Testis (tissue), 2 donors: ENCODE measurements at regions not wholly inside any gene's neighbourhood (a gene's known extent, or its start where the extent isn't known, plus 50 kb on each side); places are given as distances from the start of the nearest gene placed in this dataset.
"Not testable (repeated sequence)": the region's sequence is repeated elsewhere in the genome, so short reads cannot be mapped to it uniquely, and the experiment has no call there.

Experiments
- DNase-seq: peaks from one replicate; pipeline ENCODE4 v3.0.0-alpha.2; 2019
- H3K27ac ChIP-seq, 2 donors: fragments of 200-600 bp; sonication (generic); one replicate each; pipeline ENCODE4 v1.5.1; 2019
- H3K27me3 ChIP-seq: fragments of 200-600 bp; sonication (generic); one replicate; pipeline ENCODE4 v1.5.1; 2019
- H3K36me3 ChIP-seq: fragments of 200-600 bp; sonication (generic); one replicate; pipeline ENCODE4 v1.5.1; 2017; ENCODE audit warnings: low read depth; ENCODE audit errors: missing control alignments
- H3K4me1 ChIP-seq: fragments of 200-600 bp; sonication (generic); one replicate; pipeline ENCODE4 v1.5.1; 2019
- H3K4me3 ChIP-seq, 2 donors: fragments of 200-600 bp; sonication (generic); one replicate each; pipeline ENCODE4 v1.5.1; 2017 to 2019
- H3K9me3 ChIP-seq: fragments of 200-600 bp; sonication (generic); one replicate; pipeline ENCODE4 v1.5.1; 2017
- CTCF ChIP-seq, 3 experiments: fragments of 450-650 bp in 2 of 3; fragments of 200-600 bp in 1 of 3; sonication (generic) in 1 of 3; IDR thresholded peaks; one replicate each; pipeline ENCODE4 v1.5.1; 2016 to 2019; ENCODE audit warnings: antibody characterized with exemption in 3 of 3, mild to moderate bottlenecking in 2 of 3, moderate library complexity in 1 of 3
- POLR2A ChIP-seq: fragments of 450-650 bp; IDR thresholded peaks from one replicate; pipeline ENCODE4 v1.6.1; 2017; ENCODE audit warnings: antibody characterized with exemption, mild to moderate bottlenecking, moderate library complexity
- WGBS, 2 donors: methylation state at CpG; one replicate each; pipeline ENCODE4 v1.1.5; 2018; 5-methylcytosine and 5-hydroxymethylcytosine counted together
- intact Hi-C: fragments of 100-400 bp; cut with DNase I; formaldehyde crosslinking; loops from one replicate; pipeline ENCODE4 v1.15.1; 2023; ENCODE audit warnings: low total_unique reads

GRCh38 chr11:23769214-23769613, 727.6 kb upstream of the LUZP2 start:
- H3K4me1 ChIP-seq, result no peaks in the 10 kb centered on the region
- H3K27ac ChIP-seq, result no peak overlapping the region
- intact Hi-C loops, result no loop called here
- no peak overlapping the region for H3K4me3 ChIP-seq
- TF ChIP-seq CTCF (IDR thresholded peaks at IDR 0.05), result no peak
- no peak for TF ChIP-seq POLR2A
- H3K27me3 ChIP-seq, result no peaks in the 10 kb centered on the region
- H3K36me3 ChIP-seq, result no peaks in the 10 kb centered on the region
- H3K9me3 ChIP-seq, result no peaks in the 10 kb centered on the region
- WGBS, 2 donors, result 86 to 92% methylated on average over 1 of the region's 1 CpG
- no peak for DNase-seq

- TF ChIP-seq POLR2A, result no peak
- no peak for TF ChIP-seq CTCF (IDR thresholded peaks at IDR 0.05)
- WGBS, 2 donors, result 27 to 55% methylated on average over 1 of the region's 1 CpG
- no peaks in the 10 kb centered on the region for H3K4me1 ChIP-seq
- H3K9me3 ChIP-seq, result no peaks in the 10 kb centered on the region
- no peaks in the 10 kb centered on the region for H3K27me3 ChIP-seq
- no peaks in the 10 kb centered on the region for H3K36me3 ChIP-seq
- no peak overlapping the region for H3K27ac ChIP-seq
- intact Hi-C loops, result no loop called here
- H3K4me3 ChIP-seq, result no peak overlapping the region
- no peak for DNase-seq
These were observed 724.8 kb upstream of the LUZP2 start for GRCh38 chr11:23772081-23772480.

- TF ChIP-seq CTCF (IDR thresholded peaks at IDR 0.05), result no peak
- no peak for TF ChIP-seq POLR2A
- Histone ChIP-seq H3K27me3 (no peaks in the 10 kb centered on the region), H3K27ac (no peak overlapping the region), H3K4me3 (no peak overlapping the region), H3K4me1 (no peaks in the 10 kb centered on the region), H3K9me3 (no peaks in the 10 kb centered on the region), H3K36me3 (no peaks in the 10 kb centered on the region)
- DNase-seq, result no peak
- WGBS, 2 donors, result 86 to 90% methylated on average over 1 of the region's 1 CpG
- intact Hi-C loops, result no loop called here
These were observed 717.9 kb upstream of the LUZP2 start for GRCh38 chr11:23778971-23779370.

GRCh38 chr11:23780231-23780630, 716.6 kb upstream of the LUZP2 start:
- Histone ChIP-seq H3K9me3 (no peaks in the 10 kb centered on the region), H3K27ac (no peak overlapping the region), H3K4me1 (no peaks in the 10 kb centered on the region), H3K27me3 (no peaks in the 10 kb centered on the region), H3K36me3 (no peaks in the 10 kb centered on the region), H3K4me3 (no peak overlapping the region)
- intact Hi-C loops, result no loop called here
- DNase-seq, result no peak
- TF ChIP-seq POLR2A (no peak), CTCF (IDR thresholded peaks at IDR 0.05) (no peak)

- H3K4me3 ChIP-seq, result no peak overlapping the region
- H3K27me3 ChIP-seq, result no peaks in the 10 kb centered on the region
- no peaks in the 10 kb centered on the region for H3K9me3 ChIP-seq
- TF ChIP-seq CTCF (IDR thresholded peaks at IDR 0.05) (no peak), POLR2A (no peak)
- DNase-seq, result no peak
- WGBS, 2 donors, result 69 to 81% methylated on average over 4 of the region's 4 CpGs
- H3K27ac ChIP-seq, result no peak overlapping the region
- H3K36me3 ChIP-seq, result no peaks in the 10 kb centered on the region
- intact Hi-C loops, result no loop called here
- no peaks in the 10 kb centered on the region for H3K4me1 ChIP-seq
These were observed 714.9 kb upstream of the LUZP2 start for GRCh38 chr11:23781803-23782560.

GRCh38 chr11:23786974-23787373, 709.9 kb upstream of the LUZP2 start:
- H3K9me3 ChIP-seq, DNase-seq, H3K4me3 ChIP-seq, H3K4me1 ChIP-seq, intact Hi-C loops, H3K27ac ChIP-seq, H3K27me3 ChIP-seq, H3K36me3 ChIP-seq: not testable (repeated sequence)
- WGBS, 2 donors, result 74 to 97% methylated on average over 1 of the region's 1 CpG
